Left ventricle myocardium inferior (tissue), 1 donor: ENCODE measurements at regions not wholly inside any gene's neighbourhood (a gene's known extent, or its start where the extent isn't known, plus 50 kb on each side); places are given as distances from the start of the nearest gene placed in this dataset.
"Not testable (repeated sequence)": the region's sequence is repeated elsewhere in the genome, so short reads cannot be mapped to it uniquely, and the experiment has no call there.

Experiments used
- DNase-seq: peaks from one replicate; pipeline ENCODE4 v3.0.0-alpha.2; 2020
- H3K27ac ChIP-seq: fragments of 200-600 bp; replicated peaks from 2 replicates; pipeline ENCODE4 v1.8.0; 2021
- H3K27me3 ChIP-seq: fragments of 200-600 bp; 2 replicates; pipeline ENCODE4 v1.8.0; 2021; ENCODE audit warnings: low read depth
- H3K36me3 ChIP-seq: fragments of 200-600 bp; 2 replicates; pipeline ENCODE4 v1.8.0; 2021
- H3K4me1 ChIP-seq: fragments of 200-600 bp; 2 replicates; pipeline ENCODE4 v1.8.0; 2021
- H3K4me3 ChIP-seq: fragments of 200-600 bp; 2 replicates; pipeline ENCODE4 v1.8.0; 2021; ENCODE audit warnings: mild to moderate bottlenecking, moderate library complexity
- H3K9me3 ChIP-seq: fragments of 200-600 bp; replicated peaks from 2 replicates; pipeline ENCODE4 v1.8.0; 2021
- intact Hi-C: fragments of 100-400 bp; cut with micrococcal nuclease; formaldehyde crosslinking; loops from one replicate; pipeline ENCODE4 v1.11.0; 2022
- TF ChIP-seq, protein P1 (sequence below): fragments of 200-600 bp; IDR thresholded peaks from 2 replicates; pipeline ENCODE4 v1.8.0; 2021; ENCODE audit warnings: antibody characterized with exemption, mild to moderate bottlenecking, borderline replicate concordance
- donor health status: DM: no; HTN: yes; CAD: no; lungs with severe emphysema.

DNA sequence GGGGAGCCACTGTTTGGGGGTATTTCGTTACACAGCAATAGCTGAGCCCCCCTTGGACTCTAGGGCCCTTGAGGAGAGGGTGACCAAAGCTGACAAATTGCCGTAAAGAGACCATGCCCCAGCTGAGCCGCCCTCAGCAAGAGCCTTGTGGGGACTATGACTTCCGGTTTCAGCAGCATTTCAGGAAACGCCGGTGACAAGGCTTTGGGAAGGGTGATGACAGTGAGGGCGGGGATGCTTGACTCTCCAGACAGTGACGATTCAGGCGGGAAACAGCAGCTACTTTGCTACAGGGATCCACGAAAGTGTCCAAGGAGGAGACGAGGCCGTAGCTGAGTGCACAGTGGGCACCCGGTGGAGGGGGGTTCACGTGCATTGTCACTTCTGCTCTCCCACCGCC, 360.8 kb downstream of the C16orf95 start:
- intact Hi-C loops = no loop called here
- TF ChIP-seq, protein P1, sequence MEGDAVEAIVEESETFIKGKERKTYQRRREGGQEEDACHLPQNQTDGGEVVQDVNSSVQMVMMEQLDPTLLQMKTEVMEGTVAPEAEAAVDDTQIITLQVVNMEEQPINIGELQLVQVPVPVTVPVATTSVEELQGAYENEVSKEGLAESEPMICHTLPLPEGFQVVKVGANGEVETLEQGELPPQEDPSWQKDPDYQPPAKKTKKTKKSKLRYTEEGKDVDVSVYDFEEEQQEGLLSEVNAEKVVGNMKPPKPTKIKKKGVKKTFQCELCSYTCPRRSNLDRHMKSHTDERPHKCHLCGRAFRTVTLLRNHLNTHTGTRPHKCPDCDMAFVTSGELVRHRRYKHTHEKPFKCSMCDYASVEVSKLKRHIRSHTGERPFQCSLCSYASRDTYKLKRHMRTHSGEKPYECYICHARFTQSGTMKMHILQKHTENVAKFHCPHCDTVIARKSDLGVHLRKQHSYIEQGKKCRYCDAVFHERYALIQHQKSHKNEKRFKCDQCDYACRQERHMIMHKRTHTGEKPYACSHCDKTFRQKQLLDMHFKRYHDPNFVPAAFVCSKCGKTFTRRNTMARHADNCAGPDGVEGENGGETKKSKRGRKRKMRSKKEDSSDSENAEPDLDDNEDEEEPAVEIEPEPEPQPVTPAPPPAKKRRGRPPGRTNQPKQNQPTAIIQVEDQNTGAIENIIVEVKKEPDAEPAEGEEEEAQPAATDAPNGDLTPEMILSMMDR = no peak
- H3K36me3 ChIP-seq = no peaks in the 10 kb centered on the region
- no peak overlapping the region for H3K27ac ChIP-seq
- H3K4me3 ChIP-seq = no peak overlapping the region
- no peaks in the 10 kb centered on the region for H3K9me3 ChIP-seq
- peaks cover 43% of the 10 kb centered on the region for H3K27me3 ChIP-seq
- H3K4me1 ChIP-seq = no peaks in the 10 kb centered on the region
- no peak for DNase-seq

DNA sequence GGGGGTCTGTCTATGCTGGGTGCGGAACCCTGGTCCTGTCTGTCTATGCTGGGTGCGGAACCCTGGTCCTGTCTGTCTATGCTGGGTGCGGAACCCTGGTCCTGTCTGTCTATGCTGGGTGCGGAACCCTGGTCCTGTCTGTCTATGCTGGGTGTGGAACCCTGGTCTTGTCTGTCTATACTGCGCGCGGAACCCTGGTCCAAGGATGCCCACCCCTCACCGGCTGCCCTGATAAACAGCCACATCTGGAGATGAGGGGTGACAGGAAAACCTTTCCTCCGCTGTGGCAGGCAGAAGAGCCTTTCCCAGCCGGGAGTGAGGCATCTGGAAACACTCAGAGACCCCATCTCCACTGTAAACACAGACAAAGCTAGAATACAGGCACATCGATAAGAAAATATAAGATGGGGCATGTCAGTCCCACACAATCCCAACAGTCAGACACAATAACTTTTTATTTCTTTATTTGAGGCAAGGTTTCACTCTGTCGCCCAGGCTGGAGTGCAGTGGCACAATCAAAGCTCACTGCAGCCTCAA, 359.5 kb downstream of the C16orf95 start:
- H3K27ac ChIP-seq, H3K9me3 ChIP-seq, H3K4me1 ChIP-seq, H3K4me3 ChIP-seq, H3K36me3 ChIP-seq, intact Hi-C loops, DNase-seq: not testable (repeated sequence)
- peaks cover 43% of the 10 kb centered on the region for H3K27me3 ChIP-seq

DNA sequence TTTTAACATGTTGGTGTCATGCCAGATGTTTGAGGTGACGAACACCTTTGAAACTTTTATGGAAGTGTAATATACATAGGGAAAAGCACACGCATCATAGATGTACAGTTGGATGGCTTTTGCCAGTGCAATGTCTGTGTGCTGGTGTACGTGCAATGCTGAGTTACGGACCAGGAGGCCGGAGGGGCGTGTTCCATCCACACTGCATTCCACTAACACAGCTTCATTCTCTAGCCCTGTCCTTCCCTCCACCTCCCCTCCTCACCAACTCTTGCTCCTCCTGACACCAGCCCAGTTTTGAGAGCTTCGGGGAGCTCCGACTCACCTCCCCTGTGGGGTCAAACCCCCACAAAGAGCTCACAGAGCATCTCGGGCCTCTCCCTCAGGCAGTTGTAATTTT, 358.8 kb downstream of the C16orf95 start:
- Histone ChIP-seq H3K9me3 (no peaks in the 10 kb centered on the region), H3K4me1 (no peaks in the 10 kb centered on the region), H3K4me3 (no peak overlapping the region), H3K27me3 (peaks cover 43% of the 10 kb centered on the region), H3K36me3 (no peaks in the 10 kb centered on the region), H3K27ac (no peak overlapping the region)
- no peak for DNase-seq
- TF ChIP-seq, protein P1 = no peak
- intact Hi-C loops = no loop called here

DNA sequence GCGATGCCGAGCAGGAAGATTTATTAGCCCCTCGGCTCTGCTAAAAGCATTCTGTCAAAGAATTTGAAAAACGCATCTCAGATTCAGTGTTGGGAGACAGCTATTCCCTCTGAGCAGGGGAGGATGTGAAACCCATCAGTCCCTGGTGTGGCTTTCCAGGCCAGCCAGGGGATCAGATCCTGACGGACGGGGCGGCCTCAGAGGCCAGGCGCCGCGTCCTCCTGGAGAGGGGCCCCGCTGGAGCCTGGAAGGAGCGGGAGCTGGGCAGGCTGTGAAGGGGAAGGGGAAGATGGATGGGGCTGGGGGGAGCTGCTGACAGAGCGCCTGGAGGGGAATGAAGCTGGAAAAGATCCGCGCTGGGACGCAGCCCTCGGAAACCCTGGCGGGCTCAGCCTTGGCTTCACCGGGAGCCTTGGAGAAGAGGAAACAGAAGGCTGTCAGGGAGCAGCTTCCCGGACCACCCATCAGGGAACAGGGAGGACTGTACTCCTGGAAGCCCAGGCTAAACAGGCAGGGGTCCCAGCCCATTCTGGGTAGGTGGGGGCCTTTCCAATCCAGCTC, 358.0 kb downstream of the C16orf95 start:
- H3K36me3 ChIP-seq = no peaks in the 10 kb centered on the region
- H3K4me1 ChIP-seq = no peaks in the 10 kb centered on the region
- no peak overlapping the region for H3K27ac ChIP-seq
- no peak overlapping the region for H3K4me3 ChIP-seq
- TF ChIP-seq, protein P1 = no peak
- intact Hi-C loops = no loop called here
- DNase-seq = no peak
- peaks cover 40% of the 10 kb centered on the region for H3K27me3 ChIP-seq
- H3K9me3 ChIP-seq = no peaks in the 10 kb centered on the region

DNA sequence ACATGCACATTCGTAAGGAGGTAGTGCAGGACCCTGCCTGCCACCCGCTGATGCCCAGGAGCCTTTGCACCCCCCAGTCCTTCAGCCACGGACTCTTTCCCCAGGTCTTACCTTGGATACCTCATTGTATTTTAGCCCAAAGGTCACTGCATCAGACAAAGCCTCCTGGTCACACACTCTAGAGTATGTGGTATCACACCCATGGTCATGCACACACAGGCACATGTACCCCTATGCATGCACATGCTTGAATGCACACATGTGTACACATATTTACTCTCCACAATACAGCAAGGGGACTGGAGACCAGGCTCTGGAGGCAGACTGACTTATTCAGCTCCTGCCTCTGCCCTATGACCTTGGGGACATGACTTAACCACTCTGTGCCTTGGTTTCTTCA, 357.5 kb downstream of the C16orf95 start:
- DNase-seq = no peak
- Histone ChIP-seq H3K4me1 (no peaks in the 10 kb centered on the region), H3K9me3 (no peaks in the 10 kb centered on the region), H3K4me3 (no peak overlapping the region), H3K36me3 (no peaks in the 10 kb centered on the region), H3K27ac (no peak overlapping the region), H3K27me3 (peaks cover 38% of the 10 kb centered on the region)
- intact Hi-C loops = no loop called here
- TF ChIP-seq, protein P1 = no peak

DNA sequence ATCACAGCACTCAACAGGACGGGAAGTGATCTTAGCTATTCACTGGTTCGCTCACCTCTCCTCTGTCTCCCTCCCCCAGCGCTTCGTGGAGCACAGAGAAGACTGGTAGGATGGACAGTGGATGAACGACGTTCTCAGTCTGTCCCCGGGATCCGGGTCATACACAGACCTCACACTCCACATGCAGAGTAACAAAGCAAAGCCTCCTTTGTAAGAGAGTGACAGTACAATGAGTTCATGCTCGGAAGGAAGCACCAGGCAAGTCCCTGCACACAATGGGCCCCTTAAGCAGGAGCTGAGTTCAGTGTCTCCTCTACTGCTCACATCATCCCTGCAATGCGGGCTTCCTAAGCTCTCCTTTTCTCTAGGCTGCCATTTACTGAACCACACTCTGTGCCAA, 356.9 kb downstream of the C16orf95 start:
- TF ChIP-seq, protein P1 = no peak
- intact Hi-C loops = no loop called here
- Histone ChIP-seq H3K36me3 (no peaks in the 10 kb centered on the region), H3K27ac (no peak overlapping the region), H3K4me1 (no peaks in the 10 kb centered on the region), H3K27me3 (peaks cover 37% of the 10 kb centered on the region), H3K9me3 (no peaks in the 10 kb centered on the region), H3K4me3 (no peak overlapping the region)
- no peak for DNase-seq
